AG20443 (cell line): ENCODE measurements at regions not wholly inside any gene's neighbourhood (a gene's known extent, or its start where the extent isn't known, plus 50 kb on each side); places are given as distances from the start of the nearest gene placed in this dataset.

Source experiments
- DNase-seq: peaks from one replicate; pipeline ENCODE4 v3.0.0; 2012; ENCODE audit warnings: low spot score, mixed read lengths

GRCh38 chr10:83580373-83581012 lies 558.8 kb upstream of the GHITM start:
- DNase-seq, result no peak

- no peak for DNase-seq
Observed at GRCh38 chr10:83582407-83583095, 556.8 kb upstream of the GHITM start.

- no peak for DNase-seq
Observed at GRCh38 chr10:83585686-83586085, 553.6 kb upstream of the GHITM start.

GRCh38 chr10:83592337-83592935 lies 546.9 kb upstream of the GHITM start:
- DNase-seq, result no peak

- no peak for DNase-seq
Observed at GRCh38 chr10:83603708-83604107, 535.6 kb upstream of the GHITM start.

GRCh38 chr10:83605783-83606630 lies 533.3 kb upstream of the GHITM start:
- no peak for DNase-seq

- no peak for DNase-seq
Observed at GRCh38 chr10:83607959-83608745, 531.2 kb upstream of the GHITM start.

- DNase-seq, result no peak
Observed at GRCh38 chr10:83612050-83612449, 527.3 kb upstream of the GHITM start.

GRCh38 chr10:83612746-83613145 lies 526.6 kb upstream of the GHITM start:
- no peak for DNase-seq

- no peak for DNase-seq
Observed at GRCh38 chr10:83617172-83617571, 522.1 kb upstream of the GHITM start.

GRCh38 chr10:83617692-83618545 lies 521.4 kb upstream of the GHITM start:
- no peak for DNase-seq

- DNase-seq, result no peak
Observed at GRCh38 chr10:83625831-83626360, 513.4 kb upstream of the GHITM start.

- no peak for DNase-seq
Observed at GRCh38 chr10:83632701-83633100, 506.6 kb upstream of the GHITM start.

- no peak for DNase-seq
Observed at GRCh38 chr10:83633547-83633946, 505.8 kb upstream of the GHITM start.

GRCh38 chr10:83636826-83637225 lies 502.5 kb upstream of the GHITM start:
- DNase-seq, result no peak

GRCh38 chr10:83647526-83647925 lies 491.8 kb upstream of the GHITM start:
- no peak for DNase-seq

- DNase-seq, result no peak
Observed at GRCh38 chr10:83648201-83648600, 491.1 kb upstream of the GHITM start.

GRCh38 chr10:83649471-83649870 lies 489.8 kb upstream of the GHITM start:
- DNase-seq, result no peak

- no peak for DNase-seq
Observed at GRCh38 chr10:83654689-83655088, 484.6 kb upstream of the GHITM start.

- DNase-seq, result no peak
Observed at GRCh38 chr10:83656924-83657323, 482.4 kb upstream of the GHITM start.

- no peak for DNase-seq
Observed at GRCh38 chr10:83657487-83657886, 481.8 kb upstream of the GHITM start.
